GM23248 (cell line): ENCODE measurements at regions not wholly inside any gene's neighbourhood (a gene's known extent, or its start where the extent isn't known, plus 50 kb on each side); places are given as distances from the start of the nearest gene placed in this dataset.

Experiments
- DNase-seq: peaks from one replicate; pipeline ENCODE4 v3.0.0-alpha.2; 2015
- H2AFZ ChIP-seq: fragments of 200-600 bp; sonication (generic); 2 replicates; pipeline ENCODE4 v1.6.1; 2016; ENCODE audit warnings: antibody characterized with exemption
- H3F3A ChIP-seq: fragments of 200-600 bp; sonication (generic); 2 replicates; pipeline ENCODE4 v1.6.1; 2016; ENCODE audit warnings: mild to moderate bottlenecking, antibody characterized with exemption, mixed run types; ENCODE audit not compliant: insufficient read depth
- H3K27ac ChIP-seq: fragments of 200-600 bp; sonication (generic); 2 replicates; pipeline ENCODE4 v1.5.1; 2016; ENCODE audit warnings: mild to moderate bottlenecking
- H3K27me3 ChIP-seq: fragments of 200-600 bp; sonication (generic); replicated peaks from 2 replicates; pipeline ENCODE4 v1.6.1; 2016; ENCODE audit warnings: mild to moderate bottlenecking; ENCODE audit not compliant: insufficient read depth
- H3K36me3 ChIP-seq: fragments of 200-600 bp; sonication (generic); 2 replicates; pipeline ENCODE4 v1.6.1; 2016; ENCODE audit warnings: low read depth, mild to moderate bottlenecking
- H3K4me1 ChIP-seq: fragments of 200-600 bp; sonication (generic); 2 replicates; pipeline ENCODE4 v1.6.1; 2016; ENCODE audit warnings: mild to moderate bottlenecking; ENCODE audit not compliant: insufficient read depth
- H3K4me2 ChIP-seq: fragments of 200-600 bp; sonication (generic); one replicate; pipeline ENCODE4 v1.6.1; 2016; ENCODE audit warnings: mild to moderate bottlenecking; ENCODE audit not compliant: unreplicated experiment
- H3K4me3 ChIP-seq: fragments of 200-600 bp; sonication (generic); 2 replicates; pipeline ENCODE4 v1.5.1; 2016; ENCODE audit warnings: mild to moderate bottlenecking
- H3K79me2 ChIP-seq: fragments of 200-600 bp; sonication (generic); 2 replicates; pipeline ENCODE4 v1.6.1; 2016; ENCODE audit warnings: mild to moderate bottlenecking; ENCODE audit not compliant: insufficient read depth
- H3K9ac ChIP-seq: fragments of 200-600 bp; sonication (generic); 2 replicates; pipeline ENCODE4 v1.6.1; 2016; ENCODE audit warnings: mild to moderate bottlenecking
- H3K9me2 ChIP-seq: fragments of 200-600 bp; sonication (generic); 2 replicates; pipeline ENCODE4 v1.6.1; 2016; ENCODE audit warnings: mixed run types, mild to moderate bottlenecking, moderate library complexity; ENCODE audit not compliant: insufficient read depth
- H3K9me3 ChIP-seq: fragments of 200-600 bp; sonication (generic); one replicate; pipeline ENCODE4 v1.6.1; 2017; ENCODE audit warnings: low read depth
- H4K20me1 ChIP-seq: fragments of 200-600 bp; sonication (generic); 2 replicates; pipeline ENCODE4 v1.6.0; 2016; ENCODE audit not compliant: insufficient read depth
- EZH2 ChIP-seq: fragments of 200-600 bp; sonication (generic); IDR thresholded peaks from 2 replicates; pipeline ENCODE4 v1.6.1; 2018; ENCODE audit warnings: antibody characterized with exemption, mild to moderate bottlenecking; ENCODE audit not compliant: insufficient read depth, poor library complexity, severe bottlenecking
- EZH2phosphoT487 ChIP-seq: fragments of 200-600 bp; sonication (generic); IDR thresholded peaks from 2 replicates; pipeline ENCODE4 v1.6.1; 2018; ENCODE audit warnings: antibody characterized with exemption, moderate library complexity, mild to moderate bottlenecking, low read depth; ENCODE audit not compliant: insufficient read depth
- whole genome bisulfite sequencing, 2 experiments: methylation state at CpG; one replicate each; pipeline ENCODE4 v1.1.6; 2015 to 2017; ENCODE audit warnings: low lambda C conversion rate in 2 of 2, low coverage in 1 of 2; ENCODE audit errors: missing lambda C conversion rate in 2 of 2; 5-methylcytosine and 5-hydroxymethylcytosine counted together
- in situ Hi-C: fragments of 300-500 bp; cut with MboI; formaldehyde crosslinking; loops from 2 replicates; pipeline ENCODE4 v1.15.0; 2020

DNA sequence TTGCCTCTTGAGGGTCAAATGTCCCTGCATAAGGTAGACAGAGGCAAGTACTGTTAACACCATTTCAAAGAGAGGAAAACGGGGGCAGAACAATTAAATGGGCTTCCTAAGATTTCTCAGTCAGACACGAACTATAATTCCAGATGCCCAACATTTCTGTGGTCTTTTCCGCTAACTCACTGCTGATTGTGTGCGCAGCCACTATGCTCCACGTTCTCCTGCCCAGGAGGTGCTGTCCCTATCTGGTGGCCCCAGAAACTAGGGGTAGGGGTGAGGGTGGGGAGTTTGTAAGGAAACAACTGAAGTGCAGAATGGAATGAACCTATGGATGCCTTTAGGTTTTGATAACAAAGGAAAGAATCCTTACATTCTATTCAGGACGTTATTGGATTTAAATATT, 86.1 kb upstream of the BACH2 start:
- H3K79me2 ChIP-seq, result no peaks in the 10 kb centered on the region
- no peak overlapping the region for H3K9ac ChIP-seq
- no peaks in the 10 kb centered on the region for H3F3A ChIP-seq
- no peaks in the 10 kb centered on the region for H3K4me1 ChIP-seq
- DNase-seq, result no peak
- H3K9me2 ChIP-seq, result no peaks in the 10 kb centered on the region
- no peak overlapping the region for H3K4me3 ChIP-seq
- no peaks in the 10 kb centered on the region for H4K20me1 ChIP-seq
- 66% methylated on average over 6 of the region's 6 CpGs for WGBS, 2 experiments
- in situ Hi-C loops, result no loop called here
- H3K36me3 ChIP-seq, result no peaks in the 10 kb centered on the region
- TF ChIP-seq EZH2 (no peak), EZH2phosphoT487 (no peak)
- no peak overlapping the region for H2AFZ ChIP-seq
- peaks cover 51% of the 10 kb centered on the region; the same call in 1 of the 2 replicates for H3K27me3 ChIP-seq
- H3K4me2 ChIP-seq, result no peak overlapping the region
- no peak overlapping the region for H3K27ac ChIP-seq
- no peaks in the 10 kb centered on the region for H3K9me3 ChIP-seq

DNA sequence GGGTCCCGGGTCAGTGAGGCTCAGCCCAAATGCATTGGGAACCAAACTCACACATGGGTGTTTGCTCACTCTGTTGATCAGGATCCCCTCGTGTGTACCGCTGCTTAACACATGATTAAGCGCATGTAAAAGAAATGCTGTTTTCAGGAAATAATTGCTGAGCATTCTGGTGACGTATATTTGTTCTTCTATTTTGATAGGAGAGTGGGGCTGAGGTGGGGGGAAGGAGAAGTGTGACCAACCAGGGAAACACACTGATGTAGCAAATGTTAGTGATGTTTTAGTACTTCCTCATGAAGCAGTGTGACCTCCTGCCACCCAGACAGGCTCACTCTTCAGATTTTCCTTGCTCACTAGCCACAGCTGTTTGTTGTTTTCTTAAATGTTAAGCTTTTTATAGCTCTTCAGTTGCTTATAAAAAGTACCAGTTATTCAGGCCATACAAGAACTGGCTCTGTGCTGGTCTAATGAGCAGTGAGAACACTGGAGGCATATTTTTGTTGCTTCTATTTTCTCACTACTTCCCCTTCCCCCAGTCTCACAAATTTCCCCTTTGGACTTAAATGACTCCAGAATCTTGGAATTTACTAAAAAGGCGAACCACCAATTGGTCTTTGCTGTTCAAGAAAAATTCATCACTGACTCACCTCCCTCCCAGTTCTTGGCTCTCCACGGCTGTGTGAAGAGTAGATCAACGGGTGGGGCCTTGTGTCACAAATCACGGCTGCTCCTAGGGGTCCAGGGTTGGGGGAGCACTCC, 79.2 kb upstream of the BACH2 start:
- Histone ChIP-seq H3K27me3 (0 out of 2 replicates have a peak, but pooled peaks cover 8% of the 10 kb centered on the region), H3K4me2 (peak overlapping the region; percentile 64), H3K27ac (peak overlapping the region; percentile 53), H3K9me3 (no peaks in the 10 kb centered on the region), H3F3A (0 out of 2 replicates have a peak, but pooled peaks cover 10% of the 10 kb centered on the region), H3K4me1 (peaks cover 13% of the 10 kb centered on the region), H3K4me3 (0 out of 2 replicates have a peak overlapping the region, but pooled peaks have one; percentile 8), H4K20me1 (no peaks in the 10 kb centered on the region), H2AFZ (no peak overlapping the region), H3K79me2 (no peaks in the 10 kb centered on the region), H3K9me2 (no peaks in the 10 kb centered on the region), H3K9ac (no peak overlapping the region), H3K36me3 (no peaks in the 10 kb centered on the region)
- TF ChIP-seq EZH2 (no peak), EZH2phosphoT487 (no peak)
- 20 to 22% methylated on average over 9 of the region's 9 CpGs for WGBS, 2 experiments
- DNase-seq, result peak; percentile 82
- in situ Hi-C loops, result loop anchor here (10.0 kb wide), 1 partner anchor 171 kb away; no protein-coding TSS in a partner anchor

DNA sequence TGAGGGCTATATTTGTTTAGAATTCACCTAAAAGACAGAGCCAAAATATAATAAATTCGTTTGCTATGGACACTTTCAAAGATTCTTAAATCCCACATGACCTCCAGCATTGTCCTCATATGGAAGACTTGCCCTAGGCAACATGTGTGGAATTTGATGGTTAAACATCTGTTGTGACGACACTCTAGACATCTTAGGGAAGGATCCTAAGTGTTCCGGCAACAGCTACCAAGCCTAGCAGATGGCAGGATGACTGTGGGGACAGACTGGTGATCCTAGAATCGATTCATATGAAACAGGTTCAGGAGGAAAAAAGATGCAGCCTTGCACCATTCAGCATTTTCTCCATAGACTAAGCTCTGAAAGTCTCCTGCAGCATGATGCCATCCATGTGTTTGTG, 77.6 kb upstream of the BACH2 start:
- Histone ChIP-seq H3K27me3 (no peaks in the 10 kb centered on the region), H3K79me2 (no peaks in the 10 kb centered on the region), H3K9me2 (no peaks in the 10 kb centered on the region), H2AFZ (no peak overlapping the region), H3K36me3 (no peaks in the 10 kb centered on the region), H3K4me3 (no peak overlapping the region), H3K9me3 (no peaks in the 10 kb centered on the region), H3K9ac (no peak overlapping the region), H3K4me1 (peaks cover 17% of the 10 kb centered on the region), H4K20me1 (no peaks in the 10 kb centered on the region), H3K27ac (no peak overlapping the region), H3K4me2 (no peak overlapping the region), H3F3A (peaks cover 19% of the 10 kb centered on the region)
- in situ Hi-C loops, result loop anchor here (10.0 kb wide), 1 partner anchor 169 kb away; no protein-coding TSS in a partner anchor
- no peak for DNase-seq
- 65 to 69% methylated on average over 4 of the region's 4 CpGs for WGBS, 2 experiments
- TF ChIP-seq EZH2 (no peak), EZH2phosphoT487 (no peak)

- Histone ChIP-seq H3F3A (peaks cover 29% of the 10 kb centered on the region), H3K4me3 (no peak overlapping the region), H3K27me3 (no peaks in the 10 kb centered on the region), H3K27ac (no peak overlapping the region), H3K4me1 (peaks cover 27% of the 10 kb centered on the region), H2AFZ (no peak overlapping the region), H3K9me3 (no peaks in the 10 kb centered on the region), H3K9me2 (no peaks in the 10 kb centered on the region), H3K9ac (no peak overlapping the region), H4K20me1 (no peaks in the 10 kb centered on the region), H3K36me3 (no peaks in the 10 kb centered on the region), H3K4me2 (no peak overlapping the region), H3K79me2 (no peaks in the 10 kb centered on the region)
- TF ChIP-seq EZH2phosphoT487 (no peak), EZH2 (no peak)
- WGBS, 2 experiments, result 98 to 100% methylated on average over 2 of the region's 2 CpGs
- DNase-seq, result no peak
- in situ Hi-C loops, result loop anchor here (10.0 kb wide), 1 partner anchor 168 kb away; no protein-coding TSS in a partner anchor
Observed at GRCh38 chr6:90372885-90373284, 76.2 kb upstream of the BACH2 start.
